HG03196 (cell line): ENCODE measurements at regions not wholly inside any gene's neighbourhood (a gene's known extent, or its start where the extent isn't known, plus 50 kb on each side); places are given as distances from the start of the nearest gene placed in this dataset.
"Not testable (repeated sequence)": the region's sequence is repeated elsewhere in the genome, so short reads cannot be mapped to it uniquely, and the experiment has no call there.

ENCODE experiments used
- ATAC-seq: cut with Tn5 transposase; IDR thresholded peaks from one replicate; pipeline ENCODE4 v1.9.1; 2021; ENCODE audit not compliant: unreplicated experiment

DNA sequence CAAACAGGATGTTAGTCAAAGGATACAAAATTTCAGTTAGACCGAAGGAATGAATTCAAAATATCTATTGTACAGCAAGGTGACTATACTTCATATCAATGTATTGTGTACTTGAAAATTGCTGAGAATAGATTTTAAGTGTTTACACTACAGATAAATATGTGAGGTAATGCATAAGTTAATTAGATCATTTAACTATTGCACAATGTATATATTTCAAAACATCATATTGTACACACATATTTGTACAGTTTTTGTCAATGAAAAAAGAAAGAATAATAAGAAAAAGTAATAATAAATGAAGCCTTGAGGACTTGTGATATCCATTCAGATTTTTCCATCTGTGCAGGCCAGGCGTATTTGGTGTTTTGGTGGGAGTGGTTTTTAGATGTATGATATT is 367.4 kb upstream of the SNX7 start:
- ATAC-seq, result no peak

DNA sequence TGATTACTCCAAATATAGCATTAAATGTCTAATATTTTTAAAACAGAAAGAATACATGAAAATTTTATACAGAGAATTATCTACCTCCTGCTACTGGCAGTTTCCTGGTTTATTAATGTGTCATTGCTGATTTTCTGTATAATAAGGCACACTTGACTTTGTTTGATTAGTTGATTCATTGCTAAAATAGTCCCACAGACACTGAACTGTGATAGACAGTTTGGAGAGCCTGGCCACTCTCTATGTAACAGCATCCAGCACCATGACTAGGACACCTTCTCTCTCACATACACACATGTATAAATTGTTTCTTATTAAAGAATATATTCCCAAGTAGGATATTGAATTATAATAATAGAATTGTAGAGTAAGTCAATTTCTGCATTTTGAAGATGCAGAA is 368.5 kb upstream of the SNX7 start:
- no peak for ATAC-seq

GRCh38 chr1:98289311-98289710 is 368.5 kb upstream of the DPYD start:
- ATAC-seq, result no peak

GRCh38 chr1:98288494-98288893 is 367.7 kb upstream of the DPYD start:
- no peak for ATAC-seq

- no peak for ATAC-seq
Observed at GRCh38 chr1:98287626-98288025, 366.8 kb upstream of the DPYD start.

- no peak for ATAC-seq
Observed at GRCh38 chr1:98286656-98287055, 365.8 kb upstream of the DPYD start.

- not testable (repeated sequence) for ATAC-seq
Observed at GRCh38 chr1:98285286-98285685, 364.5 kb upstream of the DPYD start.

GRCh38 chr1:98280049-98280448 is 359.2 kb upstream of the DPYD start:
- ATAC-seq, result no peak

GRCh38 chr1:98278055-98278454 is 357.2 kb upstream of the DPYD start:
- no peak for ATAC-seq

DNA sequence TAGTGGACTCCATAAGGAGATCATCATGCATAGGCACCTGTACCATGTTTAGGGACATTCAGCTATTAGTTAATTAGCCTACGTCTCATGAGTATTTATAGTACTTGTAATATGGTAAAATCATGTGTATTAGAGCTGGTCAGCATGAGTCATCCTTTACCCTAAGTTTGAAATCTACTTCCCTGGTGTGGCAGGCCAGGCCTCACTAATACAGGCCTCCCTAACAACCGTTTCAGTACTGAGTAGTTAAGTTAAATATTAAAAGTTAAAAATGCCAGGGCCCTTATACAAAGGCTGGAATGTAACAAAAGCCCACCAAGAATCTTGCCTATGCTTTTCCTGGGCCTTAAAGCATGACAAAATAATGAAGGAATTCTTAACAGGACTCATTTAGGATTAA is 356.3 kb upstream of the DPYD start:
- no peak for ATAC-seq

DNA sequence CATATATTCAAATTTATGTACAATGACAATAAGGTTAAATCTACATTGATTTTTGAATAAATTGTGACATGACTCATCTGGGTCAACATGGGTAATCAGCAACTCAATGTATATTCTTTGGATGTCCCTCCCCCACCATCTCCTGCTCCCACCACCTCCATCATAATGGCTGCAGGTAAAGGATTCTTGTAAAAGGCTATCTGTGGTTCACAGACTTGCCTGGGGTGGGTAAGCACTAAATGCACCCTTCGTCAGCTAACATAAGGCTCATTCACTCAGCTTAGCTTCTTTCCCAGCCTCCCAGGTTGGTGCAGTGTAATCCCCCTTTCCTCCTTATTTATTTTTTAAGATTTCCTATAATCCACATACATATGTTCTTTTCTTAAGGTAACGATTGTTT is 355.7 kb upstream of the DPYD start:
- ATAC-seq, result no peak

- ATAC-seq, result no peak
Observed at GRCh38 chr1:98268316-98268715, 347.5 kb upstream of the DPYD start.

- ATAC-seq, result no peak
Observed at GRCh38 chr1:98267423-98267822, 346.6 kb upstream of the DPYD start.

DNA sequence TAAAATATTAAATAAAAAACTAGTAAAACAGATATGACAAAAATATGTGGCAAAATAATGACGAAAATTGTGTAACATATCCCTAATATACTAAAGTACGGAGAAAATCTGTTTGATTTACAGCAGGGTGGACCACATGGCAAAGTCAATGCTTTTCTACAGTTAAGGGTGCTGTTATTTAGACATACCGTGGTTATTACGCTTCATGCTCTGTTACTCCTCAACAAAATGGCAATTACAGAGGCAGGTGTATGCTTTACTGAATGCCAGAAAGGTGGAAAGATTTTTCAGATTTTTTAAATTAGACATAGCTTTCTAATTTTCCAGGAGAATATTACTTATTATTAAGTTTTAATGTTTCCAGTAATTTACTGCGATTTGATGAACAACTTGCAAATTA is 343.9 kb upstream of the DPYD start:
- no peak for ATAC-seq

- ATAC-seq, result no peak
Observed at GRCh38 chr1:98260839-98261238, 340.0 kb upstream of the DPYD start.

DNA sequence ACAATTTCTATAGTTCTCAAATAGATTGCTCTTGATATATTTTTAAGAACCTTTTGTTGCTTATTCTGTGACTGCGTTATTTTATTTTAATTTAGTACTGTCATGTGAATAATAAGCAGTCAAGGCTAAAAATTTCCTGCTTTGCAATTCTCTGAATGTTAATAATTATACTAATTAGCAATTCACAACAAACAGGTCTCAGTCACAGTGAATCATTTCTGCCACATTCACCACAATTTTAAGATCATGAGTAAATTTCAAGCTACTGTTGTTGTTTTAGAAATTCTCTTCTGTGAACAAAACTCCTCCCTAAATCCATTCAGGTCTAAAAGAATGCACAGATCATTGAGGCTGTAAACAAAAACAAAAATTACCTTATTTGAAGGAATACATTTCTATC is 339.6 kb upstream of the DPYD start:
- no peak for ATAC-seq

DNA sequence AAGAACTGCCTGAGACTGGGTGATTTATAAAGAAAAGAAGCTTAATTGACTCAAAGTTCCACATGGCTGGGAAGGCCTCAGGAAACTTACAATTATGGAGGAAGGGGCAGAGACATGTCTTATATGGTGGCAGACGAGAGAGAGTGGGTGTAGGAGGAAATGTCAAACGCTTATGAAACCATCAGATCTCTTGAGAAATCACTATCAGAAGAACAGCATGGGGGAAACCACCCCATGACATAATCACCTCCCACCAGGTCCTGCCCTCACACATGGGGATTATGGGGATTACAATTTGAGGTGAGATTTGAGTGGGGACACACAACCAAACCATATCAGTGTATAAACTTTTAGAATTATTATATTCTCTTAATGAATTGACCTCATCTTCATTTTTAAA is 335.9 kb upstream of the DPYD start:
- ATAC-seq, result no peak

DNA sequence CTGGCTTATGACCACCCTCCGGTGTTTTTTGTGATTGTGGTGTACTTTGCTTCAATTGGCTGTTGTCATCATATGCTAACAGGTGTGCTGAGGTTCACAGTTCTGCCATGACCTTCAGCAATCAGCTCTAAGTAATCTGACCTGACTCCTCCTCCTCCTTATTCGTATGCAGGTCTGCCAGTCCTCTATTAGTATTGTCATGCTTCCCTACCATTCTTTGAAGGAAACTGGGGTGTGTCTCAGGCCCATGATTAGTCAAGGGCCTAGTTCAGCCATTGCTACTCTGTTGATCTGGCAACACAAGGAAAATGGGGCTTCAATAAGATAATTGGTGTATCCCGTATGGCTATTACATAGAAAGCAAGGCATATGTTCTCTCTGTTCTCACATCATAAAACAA is 332.3 kb upstream of the DPYD start:
- ATAC-seq, result no peak

- ATAC-seq, result no peak
Observed at GRCh38 chr1:98251497-98251896, 330.7 kb upstream of the DPYD start.

DNA sequence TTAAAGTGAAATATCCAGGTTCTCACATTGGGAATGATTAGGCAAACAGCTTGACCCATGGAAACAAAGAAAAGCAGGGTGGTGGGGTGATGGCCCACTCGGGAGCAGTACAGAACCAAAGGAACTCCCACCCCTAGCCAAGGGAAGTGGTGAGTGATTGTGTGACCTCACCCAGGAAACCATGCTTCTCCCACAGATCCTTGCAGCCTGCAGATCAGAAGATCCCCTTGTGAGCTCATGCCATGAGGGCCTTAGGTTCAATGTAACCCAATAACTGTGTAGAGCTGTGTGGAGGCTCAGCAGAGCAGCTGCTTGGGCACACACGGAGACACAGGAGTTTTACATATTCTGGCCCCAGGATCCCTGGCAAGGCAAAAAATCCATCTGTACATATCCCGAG is 311.8 kb upstream of the DPYD start:
- no peak for ATAC-seq

- ATAC-seq, result no peak
Observed at GRCh38 chr1:98222706-98223105, 301.9 kb upstream of the DPYD start.

DNA sequence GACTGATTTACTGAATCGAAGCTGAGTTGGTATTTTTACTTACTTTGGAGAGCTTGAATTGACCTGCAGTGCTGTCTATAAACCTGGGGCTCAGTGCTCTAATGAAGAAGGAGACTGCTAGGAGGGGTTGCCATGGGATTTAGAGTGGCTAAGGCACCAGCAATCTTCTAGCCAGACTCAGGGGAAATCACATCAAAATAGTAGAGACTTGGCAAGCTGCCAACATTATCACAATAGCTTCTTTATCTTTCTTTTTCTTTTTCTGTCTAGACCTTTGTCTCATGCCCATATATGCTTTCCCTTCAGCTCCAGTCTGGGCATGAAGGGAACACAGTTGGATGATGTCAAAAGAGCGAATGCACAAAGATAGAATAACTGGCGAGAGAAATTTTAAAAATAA is 301.1 kb upstream of the DPYD start:
- ATAC-seq, result no peak

- ATAC-seq, result no peak
Observed at GRCh38 chr1:98217601-98218000, 296.8 kb upstream of the DPYD start.

DNA sequence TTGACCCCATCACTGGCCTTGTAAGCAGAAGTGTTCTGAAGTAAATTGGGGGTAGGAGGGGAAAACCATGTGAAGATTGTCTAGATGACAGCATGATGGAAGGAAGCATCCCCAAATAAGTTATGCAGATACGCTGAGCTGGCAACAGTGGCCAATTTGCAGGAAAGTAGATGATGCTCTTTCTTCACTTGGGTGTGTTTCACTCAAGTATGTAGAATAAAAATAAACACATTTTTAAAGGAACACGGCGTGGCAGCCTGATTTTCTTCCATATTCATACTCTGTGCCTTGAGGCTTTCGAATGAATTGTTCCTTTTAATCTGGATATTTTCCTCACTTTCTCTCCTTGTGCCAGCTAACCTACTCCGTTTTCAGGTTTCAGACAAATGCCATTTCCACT is 295.5 kb upstream of the DPYD start:
- no peak for ATAC-seq
